Body of pancreas (tissue), 4 donors: ENCODE measurements at regions not wholly inside any gene's neighbourhood (a gene's known extent, or its start where the extent isn't known, plus 50 kb on each side); places are given as distances from the start of the nearest gene placed in this dataset.

Experiments used
- ATAC-seq: fragments of 150-250 bp; one replicate; pipeline ENCODE4 v1.9.1; 2016
- DNase-seq, 4 donors: peaks; one replicate each; pipeline ENCODE4 v3.0.0-alpha.2; 2019
- H3K27ac ChIP-seq, 4 donors: fragments of 200-600 bp; sonication (generic); 1 replicate in 3 of 4; 2 replicates in 1 of 4; pipeline versions ENCODE4 v1.5.1 to v1.6.1; 2016 to 2019; ENCODE audit warnings: mild to moderate bottlenecking in 1 of 4, mixed read lengths in 1 of 4, moderate library complexity in 1 of 4
- H3K27me3 ChIP-seq, 2 donors: fragments of 200-600 bp; sonication (generic); one replicate each; pipeline ENCODE4 v1.6.0; 2016; ENCODE audit warnings: mild to moderate bottlenecking in 1 of 2
- H3K36me3 ChIP-seq, 2 donors: fragments of 200-600 bp; sonication (generic); replicated peaks in 1 of 2; 2 replicates each; pipeline ENCODE4 v1.5.1; 2016; ENCODE audit warnings: low read depth in 2 of 2; ENCODE audit not compliant: insufficient read depth in 1 of 2
- H3K4me1 ChIP-seq: fragments of 200-600 bp; sonication (generic); one replicate; pipeline ENCODE4 v1.6.0; 2016
- H3K4me3 ChIP-seq, 2 donors: fragments of 200-600 bp; sonication (generic); 1 replicate in 1 of 2; 2 replicates in 1 of 2; pipeline ENCODE4 v1.5.1; 2016 to 2019
- H3K9me3 ChIP-seq, 3 donors: fragments of 200-600 bp; sonication (generic); 1 replicate in 2 of 3; 2 replicates in 1 of 3; pipeline ENCODE4 v1.5.1; 2016
- CTCF ChIP-seq, 7 experiments: fragments of 450-650 bp in 4 of 7; fragments of 200-600 bp in 3 of 7; sonication (generic) in 3 of 7; IDR thresholded peaks; one replicate each; pipeline ENCODE4 v1.5.1; 2016 to 2019; ENCODE audit warnings: antibody characterized with exemption in 7 of 7
- POLR2A ChIP-seq, 3 donors: fragments of 450-650 bp; IDR thresholded peaks; one replicate each; pipeline ENCODE4 v1.6.1; 2016; ENCODE audit warnings: antibody characterized with exemption in 3 of 3, mild to moderate bottlenecking in 2 of 3
- WGBS, 2 donors: methylation state at CpG; one replicate each; pipeline ENCODE4 v1.1.5; 2017; 5-methylcytosine and 5-hydroxymethylcytosine counted together
- intact Hi-C: fragments of 100-400 bp; cut with DNase I; formaldehyde crosslinking; loops from one replicate; pipeline ENCODE4 v1.15.1; 2023

GRCh38 chr11:34830648-34831047, 85.5 kb downstream of the APIP start:
- ATAC-seq: no peak
- no peak for DNase-seq
- TF ChIP-seq CTCF (IDR thresholded peaks at IDR 0.05) (no peak), POLR2A (IDR thresholded peaks at IDR 0.05) (no peak)
- Histone ChIP-seq H3K4me1 (peaks cover 11% of the 10 kb centered on the region), H3K36me3 (no peaks in the 10 kb centered on the region), H3K27me3 (no peaks in the 10 kb centered on the region), H3K27ac (no peak overlapping the region), H3K4me3 (no peak overlapping the region), H3K9me3 (no peaks in the 10 kb centered on the region)
- intact Hi-C loops: no loop called here
- WGBS, 2 donors: 75 to 84% methylated on average over 8 of the region's 8 CpGs

GRCh38 chr11:34830035-34830434, 86.1 kb downstream of the APIP start:
- H3K27me3 ChIP-seq: no peaks in the 10 kb centered on the region
- intact Hi-C loops: no loop called here
- ATAC-seq (no peak), DNase-seq (no peak)
- peaks cover 17% of the 10 kb centered on the region for H3K4me1 ChIP-seq
- H3K27ac ChIP-seq: no peak overlapping the region
- TF ChIP-seq POLR2A (IDR thresholded peaks at IDR 0.05) (no peak), CTCF (IDR thresholded peaks at IDR 0.05) (no peak)
- no peaks in the 10 kb centered on the region for H3K9me3 ChIP-seq
- H3K36me3 ChIP-seq: no peaks in the 10 kb centered on the region
- WGBS, 2 donors: 38 to 57% methylated on average over 3 to 5 of the region's 5 CpGs
- no peak overlapping the region for H3K4me3 ChIP-seq

- WGBS, 2 donors: 86 to 89% methylated on average over 1 of the region's 1 CpG
- no peaks in the 10 kb centered on the region for H3K36me3 ChIP-seq
- H3K4me1 ChIP-seq: peaks cover 37% of the 10 kb centered on the region
- intact Hi-C loops: no loop called here
- H3K9me3 ChIP-seq: no peaks in the 10 kb centered on the region
- no peak for TF ChIP-seq CTCF (IDR thresholded peaks at IDR 0.05)
- TF ChIP-seq POLR2A (IDR thresholded peaks at IDR 0.05): no peak
- peak overlapping the region in 3 of 4 donors; percentile 24 to 81 (median 79) for H3K27ac ChIP-seq
- no peaks in the 10 kb centered on the region for H3K27me3 ChIP-seq
- no peak for ATAC-seq
- no peak overlapping the region for H3K4me3 ChIP-seq
- no peak for DNase-seq
Measured at GRCh38 chr11:34827228-34827627, 89.0 kb downstream of the APIP start.

GRCh38 chr11:34826384-34826726, 89.8 kb downstream of the APIP start:
- Histone ChIP-seq H3K4me3 (no peak overlapping the region), H3K36me3 (no peaks in the 10 kb centered on the region), H3K4me1 (peaks cover 37% of the 10 kb centered on the region), H3K27ac (peak overlapping the region; percentile 42 to 81 (median 74)), H3K27me3 (no peaks in the 10 kb centered on the region), H3K9me3 (no peaks in the 10 kb centered on the region)
- ATAC-seq: no peak
- no peak for TF ChIP-seq POLR2A (IDR thresholded peaks at IDR 0.05)
- TF ChIP-seq CTCF (IDR thresholded peaks at IDR 0.05): no peak
- WGBS, 2 donors: 45 to 55% methylated on average over 1 of the region's 1 CpG
- DNase-seq: no peak
- intact Hi-C loops: no loop called here

GRCh38 chr11:34825670-34826383, 90.4 kb downstream of the APIP start:
- no peak overlapping the region for H3K4me3 ChIP-seq
- WGBS, 2 donors: 42 to 59% methylated on average over 6 to 7 of the region's 7 CpGs
- peak overlapping the region; percentile 42 to 81 (median 74) for H3K27ac ChIP-seq
- peaks cover 37% of the 10 kb centered on the region for H3K4me1 ChIP-seq
- peak in 1 of 3 donors; percentile 31 for TF ChIP-seq POLR2A (IDR thresholded peaks at IDR 0.05)
- TF ChIP-seq CTCF (IDR thresholded peaks at IDR 0.05): peak in 1 of 7 experiments; percentile 16
- no peaks in the 10 kb centered on the region for H3K36me3 ChIP-seq
- H3K27me3 ChIP-seq: no peaks in the 10 kb centered on the region
- no peaks in the 10 kb centered on the region for H3K9me3 ChIP-seq
- intact Hi-C loops: no loop called here
- DNase-seq: peak; percentile 40 to 77 (median 66)
- ATAC-seq: peak; percentile 91
